GM12865 (cell line): ENCODE measurements at regions not wholly inside any gene's neighbourhood (a gene's known extent, or its start where the extent isn't known, plus 50 kb on each side); places are given as distances from the start of the nearest gene placed in this dataset.
"Not testable (repeated sequence)": the region's sequence is repeated elsewhere in the genome, so short reads cannot be mapped to it uniquely, and the experiment has no call there.

ENCODE experiments used
- DNase-seq: peaks from one replicate; pipeline ENCODE4 v3.0.0; 2010; ENCODE audit warnings: low read depth
- H3K4me3 ChIP-seq: 2 replicates; pipeline ENCODE4 v1.5.1; 2011; ENCODE audit warnings: mild to moderate bottlenecking, low read depth, low read length, control low read depth
- CTCF ChIP-seq: IDR thresholded peaks from 2 replicates; pipeline ENCODE4 v1.5.1; 2011; ENCODE audit warnings: low read length, control low read depth, low read depth, inconsistent platforms; ENCODE audit not compliant: insufficient read depth; ENCODE audit errors: missing control alignments

- TF ChIP-seq CTCF, result no peak
- DNase-seq, result no peak
- no peak overlapping the region for H3K4me3 ChIP-seq
Measured at GRCh38 chr11:38131535-38131934, 1533.5 kb upstream of the RAG2 start.

GRCh38 chr11:38130976-38131375 lies 1532.9 kb upstream of the RAG2 start:
- DNase-seq, result no peak
- TF ChIP-seq CTCF, result no peak
- H3K4me3 ChIP-seq, result no peak overlapping the region

GRCh38 chr11:38130514-38130913 lies 1532.5 kb upstream of the RAG2 start:
- no peak overlapping the region for H3K4me3 ChIP-seq
- no peak for TF ChIP-seq CTCF
- no peak for DNase-seq

- TF ChIP-seq CTCF, result no peak
- no peak for DNase-seq
- H3K4me3 ChIP-seq, result no peak overlapping the region
Measured at GRCh38 chr11:38123673-38124072, 1525.6 kb upstream of the RAG2 start.

- not testable (repeated sequence) for DNase-seq, H3K4me3 ChIP-seq
Measured at GRCh38 chr11:38116616-38117015, 1518.6 kb upstream of the RAG2 start.

GRCh38 chr11:38115381-38115780 lies 1517.3 kb upstream of the RAG2 start:
- not testable (repeated sequence) for DNase-seq, H3K4me3 ChIP-seq

GRCh38 chr11:38100836-38101462 lies 1502.9 kb upstream of the RAG2 start:
- TF ChIP-seq CTCF, result no peak
- no peak for DNase-seq
- H3K4me3 ChIP-seq, result no peak overlapping the region

- no peak for DNase-seq
- H3K4me3 ChIP-seq, result no peak overlapping the region
- no peak for TF ChIP-seq CTCF
Measured at GRCh38 chr11:38095268-38095667, 1497.2 kb upstream of the RAG2 start.
